HG03558 (cell line): ENCODE measurements at regions not wholly inside any gene's neighbourhood (a gene's known extent, or its start where the extent isn't known, plus 50 kb on each side); places are given as distances from the start of the nearest gene placed in this dataset.
"Not testable (repeated sequence)": the region's sequence is repeated elsewhere in the genome, so short reads cannot be mapped to it uniquely, and the experiment has no call there.

Source experiments
- ATAC-seq: cut with Tn5 transposase; IDR thresholded peaks from one replicate; pipeline ENCODE4 v1.9.1; 2021; ENCODE audit warnings: moderate number of reproducible peaks; ENCODE audit not compliant: unreplicated experiment; ENCODE audit errors: extremely low read depth

DNA sequence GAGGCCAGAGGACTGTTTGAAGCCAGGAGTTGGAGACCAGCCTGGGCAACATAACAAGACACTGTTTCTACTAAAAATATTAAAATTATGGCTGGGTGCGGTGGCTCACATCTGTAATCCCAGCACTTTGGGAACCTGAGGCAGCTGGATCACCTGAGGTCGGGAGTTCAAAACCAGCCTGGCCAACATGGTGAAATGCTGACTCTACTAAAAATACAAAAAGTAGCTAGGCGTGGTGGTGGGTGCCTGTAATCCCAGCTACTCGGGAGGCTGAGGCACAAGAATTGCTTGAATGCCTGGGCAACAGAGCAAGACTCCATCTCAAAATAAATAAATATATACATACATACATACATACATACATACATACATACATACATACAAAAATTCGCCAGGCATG is 99.7 kb downstream of the TMEM130 start:
- ATAC-seq, result not testable (repeated sequence)

- ATAC-seq, result no peak
Measured at GRCh38 chr7:98771519-98771918, 98.3 kb downstream of the TMEM130 start.

DNA sequence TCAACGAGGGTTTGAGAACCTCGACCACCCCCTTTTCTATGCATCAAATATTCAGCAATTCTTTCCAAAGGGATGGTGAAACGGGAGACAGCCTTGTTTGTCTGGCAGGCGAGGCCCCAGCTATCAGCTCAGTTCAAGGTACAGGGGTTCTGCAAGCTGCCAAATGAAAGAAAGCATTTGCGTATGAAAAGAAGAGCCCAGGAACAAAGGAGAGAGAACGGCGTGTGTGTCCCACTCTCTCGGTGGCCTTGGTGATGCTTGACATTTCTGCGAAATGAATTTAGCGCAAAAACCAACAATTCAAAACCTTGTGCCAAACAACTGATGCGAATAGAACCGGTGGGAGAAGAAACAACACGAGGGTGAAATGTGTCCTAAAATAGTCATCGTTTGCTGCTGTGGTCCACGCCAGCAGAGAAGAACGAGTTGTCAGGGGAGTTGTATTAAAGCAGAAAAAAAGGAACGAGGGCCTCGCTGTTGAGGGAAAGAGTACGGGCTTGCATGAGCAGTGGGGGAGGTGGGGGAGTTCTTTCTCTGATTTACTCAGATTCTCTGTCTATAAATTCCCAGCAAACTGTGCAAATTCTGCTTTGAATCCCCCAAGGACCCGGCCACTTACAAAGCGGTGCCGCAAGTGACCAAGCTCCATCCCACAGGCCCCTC is 97.7 kb downstream of the TMEM130 start:
- ATAC-seq, result no peak

GRCh38 chr7:98774884-98775283 is 94.9 kb downstream of the TMEM130 start:
- no peak for ATAC-seq

DNA sequence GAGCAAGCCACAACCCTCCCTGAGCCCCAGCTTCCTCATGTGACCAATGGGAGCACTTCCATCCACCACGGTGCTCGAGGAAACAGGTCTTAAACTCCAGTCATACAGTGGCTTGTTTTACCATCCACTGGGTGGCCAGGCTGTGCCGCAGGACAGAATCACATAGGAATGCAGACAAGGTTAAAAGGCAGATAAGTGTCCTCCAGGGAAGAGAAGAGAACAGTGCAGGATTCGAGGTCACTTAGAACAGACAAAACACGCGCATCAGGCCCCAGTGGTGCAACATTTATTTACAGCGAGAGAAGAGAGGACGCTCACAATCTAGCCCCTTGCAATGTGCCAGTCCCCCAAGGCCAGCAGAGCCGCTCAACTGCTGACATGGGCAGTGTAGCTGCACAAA is 92.8 kb downstream of the TMEM130 start:
- ATAC-seq, result no peak

DNA sequence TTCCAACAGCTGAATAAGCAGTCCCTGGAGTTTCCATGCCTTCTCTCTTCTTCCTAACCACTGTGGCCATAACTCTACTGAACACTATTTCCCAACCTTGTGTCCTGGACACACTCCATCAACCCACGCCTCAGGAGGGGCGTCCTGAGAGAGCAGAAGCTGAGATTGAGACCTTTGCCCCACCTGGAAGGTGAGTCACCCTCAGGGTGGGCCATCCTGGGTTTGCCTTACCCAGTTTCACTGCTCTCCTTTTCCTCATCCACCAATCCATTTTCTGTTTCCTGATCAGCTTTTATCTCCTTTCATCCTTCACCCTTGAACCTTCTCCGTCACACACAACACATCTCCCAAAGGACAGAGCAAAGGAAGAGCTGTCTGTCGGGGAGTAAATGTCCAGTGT is 91.4 kb downstream of the TMEM130 start:
- no peak for ATAC-seq

DNA sequence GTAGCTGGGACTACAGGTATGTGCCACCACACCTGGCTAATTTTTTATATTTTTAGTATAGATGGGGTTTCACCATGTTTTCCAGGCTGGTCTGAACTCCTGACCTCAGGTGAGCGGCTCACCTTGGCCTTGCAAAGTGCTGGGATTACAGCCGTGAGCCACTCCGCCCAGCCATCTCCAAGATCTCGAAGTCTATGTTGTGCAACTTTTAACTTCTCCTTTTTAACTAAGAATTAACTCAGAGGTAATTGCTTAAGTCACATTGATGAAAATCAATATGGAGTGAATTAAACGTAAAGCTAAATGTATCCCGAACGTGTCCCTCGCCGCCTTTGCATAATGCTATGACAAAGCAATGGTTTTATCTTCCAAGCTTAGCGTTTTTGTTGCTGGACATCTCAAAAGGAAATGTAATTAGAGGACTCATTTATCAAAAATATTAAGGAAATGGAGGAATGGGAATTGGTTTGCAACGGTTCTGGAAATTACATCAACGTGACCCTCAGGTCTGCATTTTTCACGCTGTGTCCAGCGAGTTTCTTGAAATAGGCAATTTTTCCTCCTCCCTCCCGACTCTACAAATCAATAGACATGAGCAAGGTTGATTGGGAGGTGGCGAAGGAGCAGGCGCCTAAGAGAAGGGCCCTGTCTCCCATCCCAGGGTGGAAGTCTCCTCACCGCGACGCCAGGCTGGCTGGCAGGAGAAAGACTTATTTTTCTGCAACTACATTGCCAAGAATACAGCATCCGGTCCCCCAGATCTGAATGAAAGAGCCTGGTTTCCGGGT is 89.8 kb downstream of the TMEM130 start:
- ATAC-seq, result no peak

- ATAC-seq, result no peak
Measured at GRCh38 chr7:98784216-98784785, 85.5 kb downstream of the TMEM130 start.

- no peak for ATAC-seq
Measured at GRCh38 chr7:98785929-98786571, 83.8 kb downstream of the TMEM130 start.

- ATAC-seq, result no peak
Measured at GRCh38 chr7:98788966-98789365, 80.8 kb downstream of the TMEM130 start.

DNA sequence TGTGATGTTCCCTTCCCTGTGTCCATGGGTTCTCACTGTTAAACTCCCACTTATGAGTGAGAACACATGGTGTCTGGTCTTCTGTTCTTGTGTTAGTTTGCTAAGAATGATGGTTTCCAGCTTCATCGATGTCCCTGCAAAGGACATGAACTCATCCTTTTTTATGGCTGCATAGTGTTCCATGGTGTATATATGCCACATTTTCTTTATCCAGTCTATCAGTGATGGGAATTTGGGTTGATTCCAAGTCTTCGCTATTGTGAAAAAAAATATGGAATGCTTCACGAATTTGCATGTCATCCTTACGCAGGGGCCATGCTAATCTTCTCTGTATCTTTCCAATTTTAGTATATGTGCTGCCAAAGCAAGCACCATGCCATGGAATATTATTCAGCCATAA is 75.4 kb downstream of the TMEM130 start:
- not testable (repeated sequence) for ATAC-seq

- ATAC-seq, result peak; percentile 95
Measured at GRCh38 chr7:98795741-98796493, 73.9 kb downstream of the TMEM130 start.
